NOMO-1 treated with dmso at 0.1 percent for 144 hours (cell line): ENCODE measurements at regions not wholly inside any gene's neighbourhood (a gene's known extent, or its start where the extent isn't known, plus 50 kb on each side); places are given as distances from the start of the nearest gene placed in this dataset.
"Not testable (repeated sequence)": the region's sequence is repeated elsewhere in the genome, so short reads cannot be mapped to it uniquely, and the experiment has no call there.

ENCODE experiments used
- DNase-seq: peaks from one replicate; lab custom pipeline; 2025; ENCODE audit not compliant: unreplicated experiment; lab: John Stamatoyannopoulos, UW

GRCh38 chrX:96430756-96431455 is 253.7 kb upstream of the DIAPH2 start:
- no peak for DNase-seq

DNA sequence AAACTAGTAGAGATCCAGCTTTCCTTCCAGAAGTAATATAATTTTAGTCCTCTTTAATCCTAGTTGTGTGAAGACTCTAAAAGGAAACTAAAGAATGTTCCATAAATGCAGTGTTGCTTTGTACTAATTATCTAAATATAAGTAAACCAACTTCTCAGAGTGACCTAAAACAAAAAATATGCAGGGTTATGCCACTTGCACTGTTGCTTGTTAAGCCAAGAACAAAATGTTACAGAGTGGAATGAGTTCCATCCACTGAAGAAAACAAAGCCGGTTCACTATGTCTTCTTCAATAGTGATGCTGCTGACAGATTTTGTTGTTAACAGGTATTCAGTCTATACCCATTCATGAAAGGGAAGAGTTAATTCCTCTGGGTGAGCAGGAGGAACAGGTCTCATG is 252.0 kb upstream of the DIAPH2 start:
- no peak for DNase-seq

GRCh38 chrX:96433409-96434077 is 251.1 kb upstream of the DIAPH2 start:
- DNase-seq = no peak

GRCh38 chrX:96435378-96436035 is 249.1 kb upstream of the DIAPH2 start:
- no peak for DNase-seq

DNA sequence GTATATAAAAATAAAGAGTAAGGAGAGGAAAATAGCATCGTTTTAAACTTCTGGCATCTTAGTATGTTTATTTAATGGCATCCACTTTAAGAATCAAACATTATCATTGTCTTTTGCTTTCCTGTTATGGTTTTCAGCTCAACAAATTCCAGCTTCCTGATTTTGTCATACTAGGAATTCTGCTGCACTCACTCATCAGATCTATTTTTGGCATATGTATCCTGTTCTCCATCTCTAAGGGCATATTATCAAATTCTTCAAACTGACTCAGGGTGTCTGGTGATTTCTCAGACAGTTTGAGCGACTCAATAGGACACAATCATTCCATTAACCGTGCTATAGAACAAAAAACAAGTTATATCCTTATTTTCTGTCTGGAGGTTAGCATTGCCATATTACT is 248.5 kb upstream of the DIAPH2 start:
- DNase-seq = no peak

GRCh38 chrX:96438803-96439202 is 245.8 kb upstream of the DIAPH2 start:
- no peak for DNase-seq

DNA sequence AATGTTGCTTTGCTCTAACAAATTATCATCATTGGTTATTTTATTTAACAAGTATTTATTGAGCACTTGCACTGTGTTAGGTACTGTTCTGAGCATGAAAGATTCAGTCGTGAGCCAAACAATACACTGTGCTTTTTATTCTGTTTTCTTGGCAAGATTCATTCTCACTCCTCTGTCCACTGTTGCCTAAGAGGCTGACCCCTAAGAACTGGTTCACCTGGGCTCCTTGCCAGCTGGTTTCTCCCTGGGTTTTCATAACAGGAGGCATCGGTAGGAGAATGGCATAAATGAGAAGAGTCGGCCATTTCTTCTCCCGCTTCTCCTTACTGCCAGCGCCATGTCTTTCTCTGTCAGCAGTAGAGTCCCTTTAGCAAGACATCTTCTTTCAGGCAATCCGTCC is 243.7 kb upstream of the DIAPH2 start:
- no peak for DNase-seq

- no peak for DNase-seq
These were observed 239.0 kb upstream of the DIAPH2 start for GRCh38 chrX:96445531-96446065.

- DNase-seq = no peak
These were observed 238.1 kb upstream of the DIAPH2 start for GRCh38 chrX:96446524-96446923.

DNA sequence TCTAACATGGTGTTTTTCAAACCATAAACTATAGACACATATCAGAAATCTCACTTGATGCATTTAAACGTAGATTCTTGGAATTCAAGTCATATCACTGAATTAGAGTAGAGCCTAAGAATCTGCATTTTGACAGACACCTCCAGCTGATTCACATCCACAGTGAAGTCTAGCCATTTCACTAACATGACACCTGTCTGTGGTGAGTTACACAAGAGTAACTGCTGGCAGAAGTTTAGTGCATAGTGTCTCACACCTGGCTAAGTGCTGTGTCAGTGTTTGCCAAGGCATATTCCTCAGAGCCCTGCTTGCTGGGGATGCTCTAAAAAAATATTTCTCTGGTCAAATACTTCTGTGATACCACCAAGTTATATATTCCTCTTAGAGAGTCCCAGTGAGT is 237.5 kb upstream of the DIAPH2 start:
- DNase-seq = no peak

GRCh38 chrX:96449191-96449590 is 235.5 kb upstream of the DIAPH2 start:
- peak; percentile 37 for DNase-seq

GRCh38 chrX:96449896-96450295 is 234.7 kb upstream of the DIAPH2 start:
- DNase-seq = no peak

GRCh38 chrX:96453139-96453538 is 231.5 kb upstream of the DIAPH2 start:
- DNase-seq = no peak

- DNase-seq = no peak
These were observed 229.6 kb upstream of the DIAPH2 start for GRCh38 chrX:96455078-96455477.

GRCh38 chrX:96464880-96465558 is 219.6 kb upstream of the DIAPH2 start:
- no peak for DNase-seq

DNA sequence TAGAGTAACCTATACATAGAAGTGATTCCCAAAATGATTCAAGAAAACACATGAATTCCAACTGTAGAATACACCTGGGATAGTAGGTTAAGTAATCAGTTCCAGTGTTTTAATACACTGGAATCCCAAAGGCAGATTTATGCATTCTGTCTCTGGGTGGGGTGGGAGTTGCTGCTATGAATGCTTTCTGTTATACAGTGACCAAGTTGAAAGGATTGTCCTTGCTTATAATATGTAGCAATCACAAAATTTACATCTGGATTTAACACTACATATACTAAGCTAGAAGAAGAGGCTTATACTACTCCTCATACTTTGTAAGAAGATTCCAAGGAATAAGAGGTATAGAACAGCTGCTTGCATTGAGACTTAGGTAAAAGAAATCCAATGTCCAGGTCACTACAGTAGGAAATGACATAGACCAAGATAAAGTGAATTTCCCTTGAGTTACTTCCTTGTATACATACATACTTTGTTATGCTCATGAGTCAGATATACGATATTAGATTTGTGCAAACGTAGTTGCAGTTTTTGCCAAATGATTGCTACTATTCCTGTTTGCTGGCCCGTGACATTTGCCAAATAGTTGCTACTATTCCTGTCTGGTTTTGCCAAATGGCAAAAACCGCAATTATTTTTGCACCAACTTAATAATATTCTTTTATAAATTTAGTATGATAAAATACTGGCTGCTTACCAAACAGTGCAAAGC is 210.5 kb upstream of the DIAPH2 start:
- no peak for DNase-seq

GRCh38 chrX:96474741-96475125 is 209.9 kb upstream of the DIAPH2 start:
- no peak for DNase-seq

GRCh38 chrX:96480081-96480480 is 204.6 kb upstream of the DIAPH2 start:
- no peak for DNase-seq

DNA sequence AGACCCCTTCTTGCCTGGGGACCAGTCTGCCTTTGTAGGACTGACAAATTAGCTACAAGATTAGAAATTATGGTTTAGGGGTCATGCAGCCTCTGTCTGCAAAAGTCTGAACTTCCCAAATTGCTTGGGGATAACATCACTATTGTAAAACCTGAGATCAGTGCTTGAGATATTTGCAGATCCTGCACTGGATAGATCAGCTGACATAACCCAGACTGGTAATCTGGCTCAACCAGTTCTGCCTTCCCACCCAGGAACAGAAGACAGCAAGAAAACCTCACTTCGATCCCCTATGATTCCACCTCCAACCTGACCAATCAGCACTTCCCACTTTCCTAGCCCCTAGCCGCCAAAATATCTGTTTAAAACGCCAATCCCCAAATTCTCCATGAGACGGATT is 202.8 kb upstream of the DIAPH2 start:
- DNase-seq = no peak

GRCh38 chrX:96483647-96484160 is 200.9 kb upstream of the DIAPH2 start:
- DNase-seq = no peak

DNA sequence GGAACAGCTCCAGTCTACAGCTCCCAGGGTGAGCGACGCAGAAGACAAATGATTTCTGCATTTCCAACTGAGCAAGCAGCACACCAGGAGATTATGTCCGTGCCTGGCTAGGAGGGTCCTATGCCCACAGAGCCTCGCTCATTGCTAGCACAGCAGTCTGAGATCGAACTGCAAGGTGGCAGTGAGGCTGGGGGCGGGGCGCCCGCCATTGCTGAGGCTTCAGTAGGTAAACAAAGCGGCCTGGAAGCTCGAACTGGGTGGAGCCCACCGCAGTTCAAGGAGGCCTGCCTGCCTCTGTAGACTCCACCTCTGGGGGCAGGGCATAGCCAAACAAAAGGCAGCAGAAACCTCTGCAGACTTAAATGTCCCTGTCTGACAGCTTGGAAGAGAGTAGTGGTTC is 198.0 kb upstream of the DIAPH2 start:
- not testable (repeated sequence) for DNase-seq
